ENCODE measurements at regions not wholly inside any gene's neighbourhood (a gene's known extent, or its start where the extent isn't known, plus 50 kb on each side); places are given as distances from the start of the nearest gene placed in this dataset.
"Not testable (repeated sequence)": the region's sequence is repeated elsewhere in the genome, so short reads cannot be mapped to it uniquely, and the experiment has no call there.

DNA sequence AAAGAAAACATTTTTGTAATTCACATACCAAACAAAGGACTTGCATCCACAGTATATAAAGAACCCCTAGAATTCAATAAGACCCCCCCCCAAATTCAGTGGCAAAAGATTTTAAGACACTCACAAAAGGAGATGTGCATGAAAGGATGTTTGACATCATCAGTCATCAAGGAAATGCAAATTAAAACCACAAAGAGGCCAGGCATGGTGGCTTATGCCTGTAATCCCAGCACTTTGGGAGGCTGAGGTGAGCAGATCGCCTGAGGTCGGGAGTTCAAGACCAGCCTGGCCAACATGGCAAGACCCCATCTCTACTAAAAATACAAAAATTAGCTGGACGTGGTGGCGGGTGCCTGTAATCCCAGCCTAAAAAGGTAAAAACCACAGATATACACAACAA, 61.3 kb downstream of the AIPL1 start:
- not testable (repeated sequence) for H3K4me3 ChIP-seq (ENCODE audit: low read length); DNase-seq (ENCODE audit: low read depth)

- H3K4me3 ChIP-seq (ENCODE audit: low read length) = no peak overlapping the region
- no peak for TF ChIP-seq CTCF (conservative IDR thresholded peaks at IDR 0.05; ENCODE audit: low read depth, low read length)
- DNase-seq (ENCODE audit: low read depth) = no peak
These were observed 68.7 kb downstream of the AIPL1 start for GRCh38 chr17:6366221-6366666.

- no peak for TF ChIP-seq CTCF (conservative IDR thresholded peaks at IDR 0.05; ENCODE audit: low read depth, low read length)
- DNase-seq (ENCODE audit: low read depth) = no peak
- no peak overlapping the region for H3K4me3 ChIP-seq (ENCODE audit: low read length)
These were observed 69.5 kb downstream of the AIPL1 start for GRCh38 chr17:6365200-6365943.

- H3K4me3 ChIP-seq (ENCODE audit: low read length) = no peak overlapping the region
- no peak for TF ChIP-seq CTCF (conservative IDR thresholded peaks at IDR 0.05; ENCODE audit: low read depth, low read length)
- no peak for DNase-seq (ENCODE audit: low read depth)
These were observed 73.2 kb downstream of the AIPL1 start for GRCh38 chr17:6361733-6362132.

- DNase-seq (ENCODE audit: low read depth) = no peak
- TF ChIP-seq CTCF (conservative IDR thresholded peaks at IDR 0.05; ENCODE audit: low read depth, low read length) = no peak
- H3K4me3 ChIP-seq (ENCODE audit: low read length) = no peak overlapping the region
These were observed 76.8 kb downstream of the AIPL1 start for GRCh38 chr17:6358131-6358530.

GRCh38 chr17:6356562-6356961, 78.4 kb downstream of the AIPL1 start:
- no peak for TF ChIP-seq CTCF (conservative IDR thresholded peaks at IDR 0.05; ENCODE audit: low read depth, low read length)
- DNase-seq (ENCODE audit: low read depth) = no peak
- H3K4me3 ChIP-seq (ENCODE audit: low read length) = no peak overlapping the region

DNA sequence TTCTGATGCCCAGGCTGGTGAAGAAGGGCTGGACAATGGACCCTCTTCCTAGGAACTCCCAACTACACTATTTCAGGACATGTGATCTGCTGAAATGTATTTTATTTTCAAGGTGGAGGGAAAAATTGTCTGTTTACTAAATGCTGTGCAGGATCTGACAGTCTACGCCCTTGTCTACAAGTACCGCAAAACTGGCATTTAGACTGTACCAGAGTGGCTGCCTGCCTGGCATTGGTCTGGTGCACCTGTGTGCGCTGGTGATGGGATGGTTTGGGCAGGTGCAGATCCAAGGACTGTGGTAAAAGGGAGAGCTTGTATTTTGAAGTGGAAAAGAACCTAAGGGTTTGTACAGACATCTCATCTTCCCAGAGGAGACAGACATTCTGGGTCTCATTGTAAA, 79.7 kb downstream of the AIPL1 start:
- H3K4me3 ChIP-seq (ENCODE audit: low read length) = no peak overlapping the region
- no peak for TF ChIP-seq CTCF (conservative IDR thresholded peaks at IDR 0.05; ENCODE audit: low read depth, low read length)
- DNase-seq (ENCODE audit: low read depth) = no peak
